GM18873 (cell line): ENCODE measurements at regions not wholly inside any gene's neighbourhood (a gene's known extent, or its start where the extent isn't known, plus 50 kb on each side); places are given as distances from the start of the nearest gene placed in this dataset.
"Not testable (repeated sequence)": the region's sequence is repeated elsewhere in the genome, so short reads cannot be mapped to it uniquely, and the experiment has no call there.

ENCODE experiments used
- ATAC-seq: cut with Tn5 transposase; IDR thresholded peaks from one replicate; pipeline ENCODE4 v1.9.1; 2021; ENCODE audit warnings: mild to moderate bottlenecking, moderate library complexity, moderate number of reproducible peaks; ENCODE audit not compliant: unreplicated experiment, low FRiP score

GRCh38 chr7:112540839-112541577, 60.2 kb downstream of the LSMEM1 start:
- no peak for ATAC-seq

- ATAC-seq: no peak
These were observed 66.1 kb downstream of the LSMEM1 start for GRCh38 chr7:112546723-112547513.

- ATAC-seq: no peak
These were observed 67.1 kb downstream of the LSMEM1 start for GRCh38 chr7:112547916-112548315.

- ATAC-seq: peak; percentile 81
These were observed 69.8 kb downstream of the LSMEM1 start for GRCh38 chr7:112550468-112551060.

GRCh38 chr7:112551521-112551920, 70.7 kb downstream of the LSMEM1 start:
- not testable (repeated sequence) for ATAC-seq

- no peak for ATAC-seq
These were observed 73.8 kb downstream of the LSMEM1 start for GRCh38 chr7:112554591-112554990.

- peak; percentile 71 for ATAC-seq
These were observed 75.8 kb downstream of the LSMEM1 start for GRCh38 chr7:112556633-112557032.

- ATAC-seq: no peak
These were observed 85.9 kb downstream of the LSMEM1 start for GRCh38 chr7:112566442-112567324.

GRCh38 chr7:112567388-112567787, 86.6 kb downstream of the LSMEM1 start:
- no peak for ATAC-seq

- no peak for ATAC-seq
These were observed 91.2 kb downstream of the LSMEM1 start for GRCh38 chr7:112571852-112572607.

- no peak for ATAC-seq
These were observed 92.0 kb downstream of the LSMEM1 start for GRCh38 chr7:112572669-112573301.

GRCh38 chr7:112573302-112574039, 92.7 kb downstream of the LSMEM1 start:
- ATAC-seq: no peak

GRCh38 chr7:112575864-112576263, 95.1 kb downstream of the LSMEM1 start:
- no peak for ATAC-seq

GRCh38 chr7:112579388-112579787, 98.6 kb downstream of the LSMEM1 start:
- ATAC-seq: no peak

GRCh38 chr7:112580717-112581435, 100.1 kb downstream of the LSMEM1 start:
- ATAC-seq: no peak

GRCh38 chr7:112581529-112581928, 100.7 kb downstream of the LSMEM1 start:
- no peak for ATAC-seq

GRCh38 chr7:112584290-112584689, 103.5 kb downstream of the LSMEM1 start:
- no peak for ATAC-seq

GRCh38 chr7:112587504-112587903, 106.7 kb downstream of the LSMEM1 start:
- ATAC-seq: no peak
